ENCODE measurements at regions not wholly inside any gene's neighbourhood (a gene's known extent, or its start where the extent isn't known, plus 50 kb on each side); places are given as distances from the start of the nearest gene placed in this dataset.

DNA sequence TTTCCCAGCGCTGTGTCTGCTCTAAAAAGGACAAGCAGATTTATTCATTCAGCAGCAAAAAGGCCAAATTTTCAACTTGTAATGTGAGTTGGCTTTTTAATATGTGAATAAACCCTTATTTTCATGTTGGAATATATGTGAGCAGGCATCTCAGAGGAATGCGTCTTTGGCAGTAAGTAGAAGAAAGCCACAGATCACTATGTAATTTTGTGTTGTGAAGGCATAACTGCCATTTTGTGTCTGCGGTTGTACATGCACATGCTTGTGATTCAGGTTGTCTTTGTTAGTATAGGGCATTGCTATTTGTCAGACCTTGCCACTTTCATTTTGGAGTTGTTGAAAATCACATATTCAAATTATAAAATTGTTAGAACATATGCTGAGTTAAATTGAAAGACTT, 398.8 kb upstream of the RGS6 start:
- no peak for DNase-seq (ENCODE audit: low read depth)

DNA sequence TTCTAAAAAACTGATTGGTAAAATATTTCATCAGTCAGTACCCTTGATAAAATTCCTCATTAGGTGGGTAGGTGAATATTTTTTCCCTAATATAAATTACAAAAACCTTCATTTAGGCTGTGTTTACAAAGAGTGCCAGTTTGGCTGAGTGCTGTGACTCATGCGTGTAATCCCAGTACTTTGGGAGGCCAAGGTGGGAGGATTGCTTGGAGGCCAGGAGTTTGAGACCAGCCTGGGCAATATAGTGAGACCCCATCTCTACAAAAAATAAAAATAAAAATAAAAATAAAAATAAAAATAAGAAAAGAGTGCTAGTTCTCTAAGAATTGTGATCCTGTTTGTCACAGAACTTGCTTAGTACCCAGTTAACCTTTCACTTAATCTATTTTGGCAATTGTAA, 398.4 kb upstream of the RGS6 start:
- no peak for DNase-seq (ENCODE audit: low read depth)

DNA sequence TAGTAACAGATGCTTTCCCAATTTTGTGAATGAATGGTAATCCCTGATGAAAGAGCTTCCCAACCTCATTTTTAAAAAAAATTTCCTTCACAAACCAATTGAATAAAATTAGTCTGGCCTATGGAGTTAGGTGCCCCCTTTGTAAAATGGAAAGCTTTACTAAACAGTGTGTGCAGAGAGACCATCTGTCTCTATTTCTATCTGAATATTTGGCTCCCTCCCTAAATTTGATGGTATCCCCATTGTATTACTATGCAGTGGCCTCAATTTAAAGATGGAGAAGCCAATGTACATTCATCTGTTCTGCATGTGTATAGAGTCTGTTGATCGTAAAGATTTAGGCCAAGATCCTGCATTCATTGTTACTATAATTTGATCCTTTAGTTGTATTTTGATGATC, 397.7 kb upstream of the RGS6 start:
- no peak for DNase-seq (ENCODE audit: low read depth)

DNA sequence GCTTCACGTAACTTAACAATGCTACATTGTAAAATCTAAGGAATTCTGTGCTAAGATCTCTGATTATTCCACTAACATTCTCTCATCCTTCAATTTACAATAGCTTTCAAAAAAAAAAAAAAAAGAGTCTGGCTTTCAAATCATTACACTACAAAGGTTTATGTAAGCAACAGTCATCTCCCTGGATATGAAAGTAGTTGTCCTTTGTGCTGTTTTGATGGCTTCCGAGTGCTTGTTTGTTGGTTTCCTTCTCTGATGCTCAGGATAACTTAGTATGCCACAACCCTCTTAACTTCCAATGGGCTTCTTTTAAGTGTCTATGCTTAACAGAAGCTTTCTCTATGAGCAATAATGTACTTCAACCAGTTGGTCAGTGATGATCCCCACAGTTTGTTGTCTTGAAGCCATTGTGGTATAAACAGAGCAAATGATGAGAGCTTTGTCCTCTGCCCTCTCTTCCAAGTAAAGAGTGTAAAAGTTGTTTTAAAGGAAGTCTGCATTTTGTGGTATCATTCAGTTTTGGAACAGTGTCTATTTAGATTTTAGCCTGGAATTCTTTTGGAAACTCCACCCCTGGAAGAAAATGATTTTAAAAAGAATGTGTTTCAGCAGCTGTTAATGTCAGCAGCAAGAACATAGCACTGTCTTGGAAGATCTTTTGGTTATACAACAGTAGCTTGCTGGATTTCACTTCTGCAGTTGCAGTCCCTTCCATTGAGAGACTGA, 396.1 kb upstream of the RGS6 start:
- peak; percentile 32 for DNase-seq (ENCODE audit: low read depth)

DNA sequence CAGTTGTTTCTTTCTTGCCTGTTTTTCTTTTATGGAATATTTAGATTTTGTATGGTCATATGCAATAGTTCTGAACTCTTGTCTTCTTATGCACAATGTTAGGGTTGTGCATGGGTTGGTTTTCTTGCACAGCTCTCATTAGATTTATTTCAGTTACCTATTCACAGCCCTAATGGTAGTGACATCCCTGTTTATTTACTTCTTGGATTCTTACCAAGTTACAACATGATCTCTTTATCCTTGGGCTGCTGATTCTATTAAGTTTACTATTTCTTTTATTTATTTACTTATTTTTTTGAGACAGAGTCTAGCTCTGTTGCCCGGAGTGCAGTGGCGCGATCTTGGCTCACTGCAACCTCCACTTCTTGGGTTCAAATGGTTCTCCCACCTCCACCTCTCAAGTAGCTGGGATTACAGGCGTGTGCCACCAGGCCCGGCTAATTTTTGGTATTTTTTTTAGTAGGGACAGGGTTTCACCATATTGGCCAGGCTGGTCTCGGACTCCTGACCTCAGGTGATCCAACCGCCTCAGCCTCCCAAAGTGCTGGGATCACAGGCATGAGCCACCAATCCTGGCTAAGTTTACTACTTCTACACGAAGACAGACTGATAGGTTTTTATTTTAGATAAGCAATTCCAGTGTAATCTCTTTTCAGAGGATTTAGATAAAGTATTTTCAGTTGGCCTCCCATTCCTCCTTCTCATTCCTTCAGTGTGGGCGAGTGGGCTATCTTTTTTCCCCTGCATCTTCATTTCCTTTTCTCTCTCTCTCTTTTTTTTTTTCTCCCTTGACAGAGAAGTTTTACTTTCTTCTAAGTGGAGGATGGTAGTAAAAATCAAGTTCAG, 395.1 kb upstream of the RGS6 start:
- no peak for DNase-seq (ENCODE audit: low read depth)

DNA sequence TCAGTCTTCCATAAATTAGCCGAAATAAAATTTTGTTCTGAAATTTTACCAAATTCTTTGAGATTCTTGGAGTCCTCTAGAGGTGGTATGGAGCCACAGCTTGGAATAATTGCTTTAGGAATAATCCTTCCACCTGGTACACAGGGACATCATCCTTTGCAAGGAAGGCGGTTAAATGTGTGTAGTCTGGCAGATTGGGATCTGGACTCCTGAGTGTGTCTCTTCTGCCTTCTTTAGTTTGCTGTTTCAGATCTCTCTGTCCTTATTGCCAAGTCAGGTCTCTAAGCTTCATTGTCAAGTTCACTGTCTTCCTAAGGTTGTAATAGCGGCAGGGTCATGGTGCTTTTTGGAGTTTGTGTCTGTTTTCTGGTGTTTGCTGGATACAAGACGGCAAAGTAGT, 393.9 kb upstream of the RGS6 start:
- DNase-seq (ENCODE audit: low read depth) = no peak

DNA sequence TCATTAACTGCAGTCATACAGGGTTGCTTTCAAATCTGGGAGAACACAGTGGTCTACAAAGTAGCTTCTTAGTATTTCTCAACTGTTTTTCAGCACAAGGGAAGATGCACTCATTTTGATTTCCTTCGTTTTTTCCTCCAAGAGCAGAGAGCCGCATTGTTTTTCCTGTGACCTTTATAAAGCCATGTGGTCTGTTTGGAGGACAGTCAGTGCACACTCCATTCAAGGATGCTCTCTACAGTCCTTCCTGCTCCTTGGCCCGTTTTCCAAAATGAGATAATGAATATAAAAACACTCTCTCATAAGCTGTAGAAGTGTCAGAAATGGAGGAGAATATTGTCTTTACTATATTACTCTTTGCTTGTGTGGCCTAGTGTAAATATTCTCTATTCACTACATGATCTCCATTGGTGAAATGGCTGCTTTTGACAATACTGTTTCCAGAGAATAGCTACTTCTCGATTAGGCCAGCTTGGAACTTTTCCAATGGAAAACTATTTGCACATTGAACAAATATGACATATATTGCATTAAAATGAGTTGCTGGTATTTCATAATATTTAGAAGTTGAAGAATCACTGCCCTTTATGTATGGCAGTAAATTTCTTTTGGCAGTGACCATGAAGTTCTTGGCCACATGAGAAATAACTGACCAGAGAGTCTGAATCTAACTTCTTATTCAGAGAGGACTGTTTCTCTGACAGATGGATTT, 393.1 kb upstream of the RGS6 start:
- DNase-seq (ENCODE audit: low read depth) = no peak

DNA sequence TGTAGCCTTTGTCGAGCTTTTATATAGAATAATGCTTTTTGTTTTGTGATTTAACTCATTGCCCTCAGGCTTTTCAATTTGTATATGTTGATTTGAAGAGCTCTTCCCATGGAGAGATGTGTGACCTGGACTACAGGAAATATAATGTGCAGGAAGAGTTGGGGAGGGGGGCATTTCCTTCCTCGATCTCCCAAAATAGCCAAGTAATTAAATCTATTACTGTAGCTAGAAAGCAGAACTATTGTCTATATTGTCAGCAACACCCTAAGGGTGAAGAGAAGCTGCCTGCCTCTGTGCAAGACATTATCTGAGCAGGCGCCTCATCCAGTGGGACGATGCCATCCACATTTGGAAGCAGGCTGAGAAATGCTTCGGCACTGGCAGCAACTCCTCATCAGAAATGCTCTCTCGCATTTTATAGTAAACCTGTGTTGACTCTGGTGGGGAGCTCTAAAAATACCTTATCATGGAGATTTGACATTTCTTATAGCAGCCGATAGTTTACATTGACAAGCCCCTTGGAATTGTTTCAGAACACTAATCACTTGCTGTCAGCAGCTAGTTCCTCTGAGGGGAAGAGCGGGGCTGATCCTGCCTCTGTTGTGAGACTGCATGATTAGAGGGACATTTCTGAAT, 392.5 kb upstream of the RGS6 start:
- DNase-seq (ENCODE audit: low read depth) = no peak

DNA sequence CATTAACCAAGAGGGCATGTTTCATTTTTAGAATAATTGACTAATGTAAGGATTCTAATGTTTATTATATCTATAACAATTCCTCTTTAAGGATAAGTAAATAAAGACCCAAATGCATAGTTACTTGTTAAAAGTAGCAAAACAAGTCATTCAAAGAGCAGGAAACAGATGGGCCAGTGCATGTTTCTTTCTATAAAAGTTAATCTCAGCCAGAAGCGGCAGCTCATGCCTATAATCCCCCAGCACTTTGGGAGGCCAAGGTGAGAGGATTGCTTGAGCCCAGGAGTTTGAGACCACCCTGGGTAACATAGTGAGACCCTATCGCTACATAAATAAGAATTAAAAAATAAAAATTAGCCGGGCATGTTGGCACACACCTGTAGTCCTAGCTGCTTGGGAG, 391.0 kb upstream of the RGS6 start:
- DNase-seq (ENCODE audit: low read depth) = no peak

DNA sequence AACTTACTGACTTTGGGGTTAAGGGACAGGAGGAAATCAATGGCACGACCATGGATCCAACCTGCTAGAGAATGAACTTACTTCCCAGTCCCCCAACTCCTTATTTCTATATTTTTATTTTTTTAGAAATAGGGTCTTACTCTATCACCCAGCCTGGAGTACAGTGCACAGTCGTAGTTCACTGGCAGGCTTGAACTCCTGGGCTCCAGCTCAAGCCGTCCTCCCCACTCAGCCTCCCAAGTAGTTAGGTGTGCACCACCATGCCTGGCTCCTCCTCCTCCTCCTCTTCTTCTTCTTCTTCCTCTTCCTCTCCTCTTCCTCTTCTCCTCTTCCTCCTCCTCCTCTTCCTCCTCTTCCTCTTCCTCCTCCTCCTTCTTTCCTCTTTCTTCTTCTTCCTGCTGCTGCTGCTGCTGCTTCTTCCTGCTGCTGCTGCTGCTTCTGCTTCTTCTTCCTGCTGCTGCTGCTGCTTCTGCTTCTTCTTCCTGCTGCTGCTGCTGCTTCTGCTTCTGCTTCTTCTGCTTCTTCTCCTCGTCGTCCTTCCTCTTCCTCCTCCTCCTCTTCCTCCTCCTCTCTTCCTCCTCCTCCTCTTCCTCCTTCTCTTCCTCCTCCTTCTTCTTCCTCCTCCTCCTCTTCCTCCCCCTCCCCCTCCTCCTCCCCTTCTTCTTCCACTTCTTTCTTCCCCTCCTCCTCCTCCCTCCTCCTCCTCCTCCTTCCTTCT, 390.1 kb upstream of the RGS6 start:
- no peak for DNase-seq (ENCODE audit: low read depth)

DNA sequence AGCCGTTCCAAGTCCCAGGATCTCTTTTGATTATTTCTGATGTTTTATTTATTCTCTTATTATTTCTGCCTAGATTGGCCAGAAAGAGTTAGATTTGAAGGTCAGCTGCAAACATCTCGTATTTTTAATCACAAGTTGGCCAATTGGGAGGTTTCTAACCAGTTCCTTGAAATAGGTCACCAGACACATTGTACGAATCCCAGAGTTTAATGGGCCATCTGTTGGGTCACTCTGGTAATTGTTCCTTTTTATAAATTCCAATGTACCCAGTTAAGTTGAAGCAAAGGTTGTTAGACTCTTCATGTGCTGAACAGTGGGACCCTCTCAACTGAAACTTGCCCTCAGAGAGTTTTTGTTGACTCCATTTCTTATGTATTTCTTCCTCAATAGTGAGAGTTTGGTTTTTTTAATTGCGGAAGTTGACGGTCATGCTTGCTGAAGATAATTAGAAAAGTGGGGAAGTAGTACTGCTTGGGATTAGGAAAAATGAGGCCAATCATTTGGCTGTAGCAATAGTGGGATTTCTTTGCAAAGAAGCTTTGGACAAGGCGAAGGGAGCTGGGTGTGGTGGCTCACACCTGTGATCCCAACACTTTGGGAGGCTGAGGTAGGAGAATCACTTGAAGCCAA, 382.7 kb upstream of the RGS6 start:
- DNase-seq (ENCODE audit: low read depth) = no peak

DNA sequence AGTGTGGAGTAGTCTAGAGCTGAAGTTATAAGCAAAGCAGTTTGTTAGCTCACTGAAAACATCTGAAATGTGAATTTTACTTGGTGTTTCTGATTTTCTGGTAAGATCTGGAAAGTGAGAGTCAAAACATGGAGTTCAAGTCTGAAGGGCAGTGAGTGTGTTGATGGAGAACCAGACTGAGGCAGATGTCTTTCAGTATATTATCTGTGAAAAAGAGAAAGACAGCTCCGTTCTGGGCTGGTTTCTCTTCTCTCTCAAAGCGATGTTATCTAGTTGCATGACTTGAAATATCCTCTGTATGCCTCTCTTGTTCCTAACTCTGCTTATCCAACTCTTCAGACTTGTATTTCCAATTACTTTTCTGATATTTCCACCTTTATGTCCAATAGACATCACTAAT, 381.9 kb upstream of the RGS6 start:
- no peak for DNase-seq (ENCODE audit: low read depth)

DNA sequence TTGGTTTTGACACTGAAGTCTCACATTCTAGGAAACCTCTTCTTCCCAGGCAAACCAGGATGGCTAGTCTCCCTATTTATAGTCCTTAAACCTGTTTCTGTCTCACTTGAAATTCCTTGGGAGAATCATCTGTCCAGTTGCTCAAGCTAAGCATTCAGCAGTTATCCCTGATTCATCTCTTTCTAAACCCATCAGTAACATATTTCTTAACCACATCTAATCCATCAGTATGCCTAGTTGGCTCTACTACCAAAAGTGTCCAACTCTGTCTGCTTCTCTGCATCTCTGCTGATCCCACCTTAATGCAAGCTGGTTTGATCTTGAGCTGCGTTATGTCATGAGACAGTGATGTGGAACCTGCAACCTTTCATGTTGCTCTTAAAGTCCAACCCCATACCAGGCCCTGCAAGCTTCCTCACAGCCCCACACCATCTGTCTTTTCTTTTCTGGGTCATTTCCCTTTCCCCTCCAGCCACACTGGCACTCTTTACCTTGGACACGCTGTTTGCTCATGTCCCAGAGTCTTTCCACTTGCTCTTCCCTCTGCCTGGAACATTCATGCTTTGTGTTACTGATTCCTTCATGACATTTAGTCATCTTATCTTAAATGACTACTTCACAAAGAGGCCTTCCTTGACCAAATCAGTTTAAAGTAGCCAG, 380.8 kb upstream of the RGS6 start:
- DNase-seq (ENCODE audit: low read depth) = peak; percentile 80

DNA sequence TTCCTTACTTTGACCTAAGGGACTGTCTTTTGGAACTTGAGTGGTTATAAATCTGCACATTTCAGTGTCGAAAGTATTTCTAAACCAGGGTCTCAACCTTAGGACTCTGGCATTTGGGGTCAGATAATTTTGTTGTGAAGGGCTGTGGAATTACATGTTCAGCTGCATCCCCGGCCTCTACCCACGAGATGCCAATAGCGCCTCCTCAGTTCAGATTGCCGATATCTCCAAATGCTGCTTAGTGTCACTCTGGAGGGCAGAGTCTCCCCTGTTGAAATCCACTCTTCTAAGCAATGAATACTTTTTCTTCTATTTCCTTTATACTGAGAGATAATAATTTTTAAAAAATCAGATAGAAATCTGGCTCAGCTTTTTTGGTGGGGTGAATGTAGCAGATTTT, 379.4 kb upstream of the RGS6 start:
- DNase-seq (ENCODE audit: low read depth) = no peak

DNA sequence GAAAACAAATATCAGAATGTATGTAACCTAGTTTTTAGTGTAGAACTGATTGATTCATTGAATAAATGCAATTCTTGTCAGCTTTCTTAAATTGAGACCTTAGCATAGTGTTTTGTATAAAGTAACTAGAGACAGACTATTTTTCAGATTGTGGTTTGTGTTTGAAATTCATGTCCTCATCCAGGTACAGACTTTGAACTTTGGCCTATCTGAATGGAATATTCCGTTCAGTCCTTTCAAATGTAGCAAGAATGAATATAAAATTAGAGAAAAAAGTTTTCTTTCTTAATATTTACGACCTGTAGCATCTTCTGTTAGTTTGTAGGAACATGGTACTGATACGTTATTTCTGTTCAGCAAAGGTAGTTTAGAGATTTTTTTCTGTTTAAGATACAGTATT, 378.4 kb upstream of the RGS6 start:
- no peak for DNase-seq (ENCODE audit: low read depth)

DNA sequence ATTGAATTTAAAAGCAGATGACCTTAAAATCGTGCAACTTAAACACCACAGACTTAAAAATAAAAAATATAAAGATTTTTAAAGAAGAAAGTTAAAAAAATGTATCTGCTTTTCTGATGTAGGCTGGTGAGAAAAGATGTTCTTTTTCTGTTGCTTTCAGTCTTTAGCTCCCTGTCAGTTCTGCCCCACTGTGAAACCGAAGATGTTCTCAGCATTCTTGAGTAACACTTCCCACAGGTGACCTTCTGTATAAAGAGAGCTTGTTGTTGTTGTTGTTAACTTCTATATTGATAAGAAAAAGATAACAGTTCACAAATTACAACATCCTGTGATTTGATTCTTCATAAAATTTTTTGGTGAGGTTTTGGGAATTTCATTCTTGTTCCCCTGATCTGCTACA, 377.9 kb upstream of the RGS6 start:
- no peak for DNase-seq (ENCODE audit: low read depth)

DNA sequence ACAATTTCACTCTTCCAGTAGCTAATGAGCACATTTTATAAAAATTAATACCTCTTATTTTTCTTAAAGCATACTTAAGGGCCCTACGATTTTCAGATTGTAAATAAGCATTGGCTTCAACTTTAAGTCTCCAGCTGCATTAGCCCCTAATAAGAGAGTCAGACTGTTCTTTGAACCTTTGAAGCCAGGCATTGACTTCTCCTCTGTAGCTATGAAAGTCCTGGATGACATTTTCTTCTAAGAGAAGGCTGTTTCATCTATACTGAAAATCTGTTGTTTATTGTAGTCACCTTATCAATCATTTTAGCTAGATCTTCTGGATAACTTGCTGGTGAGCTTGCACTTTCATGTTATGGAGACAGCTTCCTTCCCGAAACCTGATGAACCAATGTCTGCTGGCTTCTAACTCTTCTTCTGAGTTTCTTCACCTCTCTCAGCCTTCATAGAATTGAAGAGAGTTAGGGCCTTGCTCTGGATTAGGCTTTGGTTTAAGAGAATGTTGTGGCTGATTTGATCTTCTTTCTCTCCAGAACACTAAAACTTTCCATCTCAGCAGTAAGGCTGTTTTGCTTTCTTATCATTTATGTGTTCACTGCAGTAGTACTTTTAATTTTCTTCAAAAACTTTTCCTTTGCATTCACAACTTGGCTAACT, 377.1 kb upstream of the RGS6 start:
- DNase-seq (ENCODE audit: low read depth) = no peak

DNA sequence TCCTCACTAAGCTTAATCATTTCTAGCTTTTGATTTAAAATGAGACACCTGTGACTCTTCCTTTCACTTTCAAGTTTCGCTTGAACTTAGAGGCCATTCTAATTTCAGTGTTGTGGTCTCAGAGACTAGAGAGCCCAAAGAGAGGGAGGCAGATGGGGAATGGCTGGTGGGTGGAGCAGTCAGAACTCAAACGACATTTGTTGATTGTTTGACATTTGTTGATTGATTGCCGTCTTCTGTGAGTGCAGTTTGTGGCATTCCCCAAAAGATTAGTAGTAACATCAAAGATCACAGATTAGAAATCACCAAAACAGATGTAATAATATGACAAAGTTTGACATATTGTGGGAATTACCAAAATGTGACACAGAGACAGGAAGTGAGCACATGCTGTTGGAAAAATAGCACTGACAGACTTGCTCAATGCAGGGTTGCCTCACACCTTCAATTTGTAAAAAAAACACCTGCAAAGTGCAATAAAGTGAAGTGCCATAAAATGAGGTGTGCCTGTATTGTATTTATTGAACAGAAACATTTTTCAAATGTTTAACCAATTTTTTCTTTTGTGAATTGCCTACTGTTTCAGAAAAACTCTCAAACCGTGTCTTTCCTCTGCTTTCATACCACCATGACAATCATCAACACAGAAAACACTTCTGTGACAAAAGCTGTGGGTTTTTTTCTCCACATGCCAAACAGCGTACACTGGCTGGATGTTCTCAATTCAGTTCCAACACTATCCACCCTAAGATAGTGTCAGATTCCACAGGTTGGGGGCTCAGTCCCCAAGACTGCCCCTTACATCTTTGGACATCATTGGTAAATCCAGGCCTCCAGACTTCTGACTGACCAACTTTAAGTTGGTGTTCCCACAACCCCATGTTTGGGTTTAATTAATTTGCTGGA, 376.3 kb upstream of the RGS6 start:
- DNase-seq (ENCODE audit: low read depth) = peak; percentile 18

DNA sequence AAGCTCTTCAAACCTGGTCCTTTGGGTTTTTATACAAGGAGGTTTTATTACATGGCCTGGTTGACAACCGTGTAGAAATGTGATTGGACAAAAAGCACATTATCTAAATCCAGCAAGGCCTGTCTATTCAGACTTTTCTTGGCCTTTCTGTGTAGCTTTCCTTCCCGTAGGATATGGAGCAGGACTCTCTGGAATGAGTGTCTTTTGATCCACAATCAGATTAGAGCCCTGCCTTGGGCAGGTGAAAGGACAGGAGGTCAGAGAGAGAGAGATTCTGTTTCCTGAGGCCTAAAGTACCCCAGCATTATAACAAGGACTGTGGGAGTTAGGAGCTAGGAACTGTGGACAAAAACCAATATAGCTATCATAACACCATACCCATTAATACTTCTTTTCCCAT, 375.5 kb upstream of the RGS6 start:
- no peak for DNase-seq (ENCODE audit: low read depth)

All from myocyte (in vitro differentiated cells).